GM12865 (cell line): ENCODE measurements at regions not wholly inside any gene's neighbourhood (a gene's known extent, or its start where the extent isn't known, plus 50 kb on each side); places are given as distances from the start of the nearest gene placed in this dataset.

Experiments
- DNase-seq: peaks from one replicate; pipeline ENCODE4 v3.0.0; 2010; ENCODE audit warnings: low read depth
- H3K4me3 ChIP-seq: 2 replicates; pipeline ENCODE4 v1.5.1; 2011; ENCODE audit warnings: mild to moderate bottlenecking, low read depth, low read length, control low read depth
- CTCF ChIP-seq: IDR thresholded peaks from 2 replicates; pipeline ENCODE4 v1.5.1; 2011; ENCODE audit warnings: low read length, control low read depth, low read depth, inconsistent platforms; ENCODE audit not compliant: insufficient read depth; ENCODE audit errors: missing control alignments

DNA sequence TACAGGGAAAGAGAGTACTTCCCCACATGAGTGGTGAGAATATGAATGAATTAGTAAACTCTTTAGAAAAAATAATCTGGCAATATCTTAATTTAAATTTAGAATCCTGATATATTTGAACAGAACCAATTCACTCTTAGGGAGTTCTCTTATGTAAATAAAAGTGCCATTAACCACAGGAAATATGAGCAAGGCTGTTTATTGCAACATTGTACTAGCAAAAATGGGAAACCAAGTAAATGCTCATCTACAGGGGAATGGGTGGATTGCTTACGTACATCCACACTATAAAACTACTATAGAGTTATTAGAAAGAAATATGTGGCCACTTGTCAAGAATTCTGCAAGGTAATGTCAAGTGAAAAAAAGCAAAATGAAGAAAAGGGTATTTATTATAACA lies 274.5 kb downstream of the TLE1 start:
- no peak overlapping the region for H3K4me3 ChIP-seq

GRCh38 chr9:81411961-81412360 lies 277.4 kb downstream of the TLE1 start:
- DNase-seq: no peak
- no peak overlapping the region for H3K4me3 ChIP-seq
- TF ChIP-seq CTCF: no peak

More for the DNA sequence above, 274.5 kb downstream of the TLE1 start:
- TF ChIP-seq CTCF: no peak
- no peak for DNase-seq

DNA sequence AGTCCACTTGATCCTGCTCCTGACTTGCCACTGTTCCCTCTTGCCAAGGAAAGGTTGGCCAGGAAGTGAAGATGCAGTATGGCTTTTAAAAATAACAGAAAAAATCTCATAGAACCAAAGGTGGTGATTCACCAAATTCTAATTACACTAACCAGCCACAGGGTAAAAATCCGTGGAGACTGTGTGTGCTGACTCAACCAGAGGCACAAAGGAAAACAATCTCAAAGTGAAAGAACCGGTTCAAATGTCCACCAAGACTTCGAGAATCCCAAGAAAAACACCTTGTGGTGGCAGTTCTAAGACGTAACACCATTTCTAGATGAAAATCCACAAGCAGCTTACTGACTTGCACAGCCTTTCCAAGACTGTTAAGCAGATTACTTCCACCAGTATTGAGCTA lies 279.1 kb downstream of the TLE1 start:
- H3K4me3 ChIP-seq: no peak overlapping the region
- DNase-seq: no peak

GRCh38 chr9:81408951-81409350 lies 280.4 kb downstream of the TLE1 start:
- H3K4me3 ChIP-seq: no peak overlapping the region
- TF ChIP-seq CTCF: no peak
- no peak for DNase-seq

More for the DNA sequence above, 279.1 kb downstream of the TLE1 start:
- TF ChIP-seq CTCF: no peak

DNA sequence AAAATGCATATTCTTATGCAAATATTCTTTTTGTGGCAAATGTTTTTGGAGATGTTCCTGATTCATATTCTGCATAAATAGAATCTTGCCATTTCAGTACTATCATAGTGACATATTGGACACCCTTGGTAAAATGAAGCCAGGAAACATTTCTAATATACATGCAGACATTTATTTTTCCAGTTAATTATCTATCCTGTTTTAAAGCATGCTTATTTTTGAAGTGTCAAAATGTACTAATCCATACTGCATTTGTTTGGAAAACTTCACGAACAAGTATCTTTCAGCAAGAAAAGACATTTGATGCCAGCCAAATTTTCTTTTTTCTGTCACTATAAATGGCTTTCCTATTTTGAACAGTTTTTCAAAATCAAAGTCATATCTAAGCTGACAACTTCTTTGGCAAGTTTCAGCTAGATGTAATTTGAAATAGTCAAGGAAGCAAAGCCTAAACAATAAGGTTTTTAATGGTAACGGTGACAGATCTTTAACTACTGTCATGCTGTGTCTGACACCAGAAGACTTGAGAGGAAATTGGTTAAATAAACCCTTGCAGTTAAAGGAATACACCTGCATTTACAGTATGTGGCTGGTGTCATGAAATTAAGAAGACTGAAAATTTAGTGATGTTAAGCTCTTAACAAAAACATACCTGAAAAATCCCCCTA lies 284.3 kb downstream of the TLE1 start:
- no peak for TF ChIP-seq CTCF
- no peak overlapping the region for H3K4me3 ChIP-seq
- no peak for DNase-seq

DNA sequence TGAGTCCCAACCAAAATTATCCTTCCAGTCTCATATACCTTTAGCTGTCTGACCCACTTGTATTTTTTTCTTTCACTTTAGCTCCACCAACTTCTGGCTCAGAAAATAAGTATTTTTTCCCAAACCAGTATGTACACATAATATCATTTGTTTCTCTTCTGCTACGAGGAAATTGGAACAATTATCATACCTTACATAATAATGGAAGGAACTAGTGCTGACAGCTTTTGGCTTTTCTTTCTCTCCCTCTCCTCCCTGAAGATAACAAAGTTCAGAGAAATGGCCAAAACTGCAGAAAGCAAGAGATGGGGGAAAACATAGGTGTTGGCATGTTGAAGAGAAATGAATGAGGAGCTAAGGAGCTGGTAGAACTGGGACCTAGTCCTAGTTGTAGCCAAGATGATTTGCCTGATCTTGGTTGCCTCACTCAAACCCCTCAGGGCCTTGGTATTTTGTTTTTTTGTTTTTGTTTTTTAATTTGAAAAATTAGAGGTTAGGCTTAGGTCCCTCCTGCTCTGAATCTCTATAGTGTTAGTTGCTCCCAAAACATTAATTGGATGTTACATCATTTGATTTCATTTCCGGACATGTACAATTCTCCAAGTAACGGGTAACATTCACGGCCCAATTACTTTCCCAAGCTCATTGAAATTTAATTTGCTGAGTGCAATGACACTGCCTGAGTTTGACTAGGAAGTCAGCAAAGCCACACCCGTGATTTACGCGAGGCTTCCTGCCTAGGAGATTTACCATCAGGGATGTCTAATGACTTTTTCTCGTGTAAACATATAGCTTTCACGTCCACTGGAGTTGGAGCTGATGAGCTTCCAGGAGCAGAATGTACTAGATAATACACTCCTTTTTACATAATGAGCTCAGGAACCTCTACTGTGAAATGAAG lies 291.6 kb downstream of the TLE1 start:
- TF ChIP-seq CTCF: no peak
- H3K4me3 ChIP-seq: no peak overlapping the region
- no peak for DNase-seq
